ENCODE measurements at regions not wholly inside any gene's neighbourhood (a gene's known extent, or its start where the extent isn't known, plus 50 kb on each side); places are given as distances from the start of the nearest gene placed in this dataset.

DNA sequence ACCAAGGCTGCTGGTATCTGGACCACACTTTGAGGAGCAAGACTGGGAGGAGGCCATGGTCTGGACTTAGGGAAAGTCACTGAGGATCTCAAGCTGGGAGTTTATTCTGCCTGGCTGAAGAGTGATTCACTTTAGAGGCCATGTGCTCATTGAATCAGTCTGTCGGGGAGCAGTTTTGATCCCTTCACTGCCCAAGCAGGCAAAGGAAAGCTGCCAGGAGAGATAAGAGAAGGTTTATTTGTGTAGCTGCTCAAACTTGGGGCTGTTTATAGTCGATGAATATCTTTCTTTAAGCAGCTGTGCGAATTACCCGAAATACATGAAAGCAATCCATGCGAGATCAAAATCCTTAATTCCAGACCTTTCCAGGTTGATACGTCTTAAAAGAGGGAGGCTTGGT lies 544.4 kb upstream of the EEF2KMT start:
- TF ChIP-seq, protein P1, sequence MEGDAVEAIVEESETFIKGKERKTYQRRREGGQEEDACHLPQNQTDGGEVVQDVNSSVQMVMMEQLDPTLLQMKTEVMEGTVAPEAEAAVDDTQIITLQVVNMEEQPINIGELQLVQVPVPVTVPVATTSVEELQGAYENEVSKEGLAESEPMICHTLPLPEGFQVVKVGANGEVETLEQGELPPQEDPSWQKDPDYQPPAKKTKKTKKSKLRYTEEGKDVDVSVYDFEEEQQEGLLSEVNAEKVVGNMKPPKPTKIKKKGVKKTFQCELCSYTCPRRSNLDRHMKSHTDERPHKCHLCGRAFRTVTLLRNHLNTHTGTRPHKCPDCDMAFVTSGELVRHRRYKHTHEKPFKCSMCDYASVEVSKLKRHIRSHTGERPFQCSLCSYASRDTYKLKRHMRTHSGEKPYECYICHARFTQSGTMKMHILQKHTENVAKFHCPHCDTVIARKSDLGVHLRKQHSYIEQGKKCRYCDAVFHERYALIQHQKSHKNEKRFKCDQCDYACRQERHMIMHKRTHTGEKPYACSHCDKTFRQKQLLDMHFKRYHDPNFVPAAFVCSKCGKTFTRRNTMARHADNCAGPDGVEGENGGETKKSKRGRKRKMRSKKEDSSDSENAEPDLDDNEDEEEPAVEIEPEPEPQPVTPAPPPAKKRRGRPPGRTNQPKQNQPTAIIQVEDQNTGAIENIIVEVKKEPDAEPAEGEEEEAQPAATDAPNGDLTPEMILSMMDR (IDR thresholded peaks at IDR 0.05; ENCODE audit: insufficient read depth, low read length, poor library complexity, severe bottlenecking), result no peak
- no peak for TF ChIP-seq EZH2phosphoT487 (conservative IDR thresholded peaks at IDR 0.05; ENCODE audit: low read length)

All from SU-DHL-6 (cell line).